SIG-M5 (cell line): ENCODE measurements at regions not wholly inside any gene's neighbourhood (a gene's known extent, or its start where the extent isn't known, plus 50 kb on each side); places are given as distances from the start of the nearest gene placed in this dataset.

Experiments
- DNase-seq: peaks from one replicate; lab custom pipeline; 2025; lab: John Stamatoyannopoulos, UW

- DNase-seq: no peak
These were observed 86.4 kb upstream of the ALDH1L1 start for GRCh38 chr3:126266850-126267168.

- no peak for DNase-seq
These were observed 86.0 kb upstream of the ALDH1L1 start for GRCh38 chr3:126266291-126266840.

- DNase-seq: no peak
These were observed 84.6 kb upstream of the ALDH1L1 start for GRCh38 chr3:126264952-126265351.

GRCh38 chr3:126264381-126264780, 84.0 kb upstream of the ALDH1L1 start:
- DNase-seq: no peak

- DNase-seq: no peak
These were observed 83.6 kb upstream of the ALDH1L1 start for GRCh38 chr3:126263971-126264370.

- no peak for DNase-seq
These were observed 83.2 kb upstream of the ALDH1L1 start for GRCh38 chr3:126263539-126263938.

- DNase-seq: no peak
These were observed 81.8 kb upstream of the ALDH1L1 start for GRCh38 chr3:126262227-126262626.

- peak; percentile 55 for DNase-seq
These were observed 80.7 kb upstream of the ALDH1L1 start for GRCh38 chr3:126261037-126261436.

- DNase-seq: no peak
These were observed 79.3 kb upstream of the ALDH1L1 start for GRCh38 chr3:126259411-126260391.

GRCh38 chr3:126258670-126259069, 78.3 kb upstream of the ALDH1L1 start:
- DNase-seq: peak; percentile 7

GRCh38 chr3:126257984-126258383, 77.6 kb upstream of the ALDH1L1 start:
- DNase-seq: no peak

GRCh38 chr3:126257174-126257573, 76.8 kb upstream of the ALDH1L1 start:
- DNase-seq: no peak

GRCh38 chr3:126256251-126256650, 75.9 kb upstream of the ALDH1L1 start:
- DNase-seq: no peak

GRCh38 chr3:126253072-126253471, 72.7 kb upstream of the ALDH1L1 start:
- DNase-seq: no peak

GRCh38 chr3:126252373-126252772, 72.0 kb upstream of the ALDH1L1 start:
- no peak for DNase-seq

- no peak for DNase-seq
These were observed 65.7 kb upstream of the ALDH1L1 start for GRCh38 chr3:126245811-126246727.
